ENCODE measurements at regions not wholly inside any gene's neighbourhood (a gene's known extent, or its start where the extent isn't known, plus 50 kb on each side); places are given as distances from the start of the nearest gene placed in this dataset.
"Not testable (repeated sequence)": the region's sequence is repeated elsewhere in the genome, so short reads cannot be mapped to it uniquely, and the experiment has no call there.

- TF ChIP-seq RNF2 (IDR thresholded peaks at IDR 0.05; ENCODE audit: borderline replicate concordance, low read depth): no peak
These were observed 258.3 kb upstream of the STXBP6 start (continued) for GRCh38 chr14:25308244-25308643.

GRCh38 chr14:25303934-25304333, 254.0 kb upstream of the STXBP6 start:
- TF ChIP-seq CHD4 (IDR thresholded peaks at IDR 0.05; ENCODE audit: borderline replicate concordance): no peak
- no peak for TF ChIP-seq KDM5A (IDR thresholded peaks at IDR 0.05)
- no peak for TF ChIP-seq E2F6 (IDR thresholded peaks at IDR 0.05; ENCODE audit: borderline replicate concordance, low read depth)
- TF ChIP-seq CBX2 (IDR thresholded peaks at IDR 0.05; ENCODE audit: borderline replicate concordance, low read depth): no peak
- TF ChIP-seq JUN (IDR thresholded peaks at IDR 0.05): no peak
- no peak for TF ChIP-seq REST (IDR thresholded peaks at IDR 0.05)
- TF ChIP-seq GATA3 (IDR thresholded peaks at IDR 0.05; ENCODE audit: borderline replicate concordance): no peak
- no peak for TF ChIP-seq RCOR1 (IDR thresholded peaks at IDR 0.05; ENCODE audit: low read depth, low read length)
- ATAC-seq: no peak
- Histone ChIP-seq H3K4me3 (no peak overlapping the region), H3K4me2 (no peak overlapping the region), H3K27ac (no peak overlapping the region), H3K9me3 (no peaks in the 10 kb centered on the region), H3K4me1 (no peaks in the 10 kb centered on the region)
- ChIA-PET CTCF (no interaction called here), POLR2A (no interaction called here)
- FAIRE-seq: no peak
- DNase-seq (ENCODE audit: low read depth in 1 of 2, low spot score in 1 of 2): no peak
- 6% methylated on average over 2 of the region's 2 CpGs for WGBS (ENCODE audit: missing lambda C conversion rate)

GRCh38 chr14:25298238-25298637, 248.3 kb upstream of the STXBP6 start:
- H3K4me1 ChIP-seq: no peaks in the 10 kb centered on the region
- DNase-seq (ENCODE audit: low read depth in 1 of 2, low spot score in 1 of 2) (no peak), FAIRE-seq (no peak), ATAC-seq (no peak)
- H3K4me2 ChIP-seq: no peak overlapping the region
- H3K4me3 ChIP-seq: no peak overlapping the region
- POLR2A ChIA-PET: no interaction called here
- H3K9me3 ChIP-seq: no peaks in the 10 kb centered on the region
- CTCF ChIA-PET: no interaction called here
- no peak overlapping the region for H3K27ac ChIP-seq
- TF ChIP-seq MAFK (IDR thresholded peaks at IDR 0.05; ENCODE audit: partially characterized antibody) (peak; percentile 76), SMC3 (IDR thresholded peaks at IDR 0.05) (no peak)

- POLR2A ChIA-PET; H3K9me3 ChIP-seq; H3K4me3 ChIP-seq; H3K27ac ChIP-seq; DNase-seq (ENCODE audit: low read depth in 1 of 2, low spot score in 1 of 2); FAIRE-seq; H3K4me1 ChIP-seq; H3K4me2 ChIP-seq; ATAC-seq: not testable (repeated sequence)
- 0% methylated on average over 1 of the region's 1 CpG for WGBS (ENCODE audit: missing lambda C conversion rate)
- CTCF ChIA-PET: interaction anchor here (1.6 kb wide), 1 partner anchor 63 kb away, joined by 4 read pairs; no protein-coding TSS in a partner anchor
These were observed 240.2 kb upstream of the STXBP6 start for GRCh38 chr14:25290154-25290553.

GRCh38 chr14:25274529-25274928, 224.6 kb upstream of the STXBP6 start:
- DNase-seq (ENCODE audit: low read depth in 1 of 2, low spot score in 1 of 2): no peak
- POLR2A ChIA-PET: no interaction called here
- Histone ChIP-seq H3K27ac (no peak overlapping the region), H3K4me1 (no peaks in the 10 kb centered on the region), H3K4me2 (no peak overlapping the region), H3K9me3 (no peaks in the 10 kb centered on the region), H3K4me3 (no peak overlapping the region)
- FAIRE-seq: no peak
- no peak for ATAC-seq
- 2% methylated on average over 2 of the region's 2 CpGs for WGBS (ENCODE audit: missing lambda C conversion rate)
- CTCF ChIA-PET: no interaction called here
- TF ChIP-seq MAFK (IDR thresholded peaks at IDR 0.05; ENCODE audit: partially characterized antibody): peak; percentile 33
- no peak for TF ChIP-seq HDAC2 (IDR thresholded peaks at IDR 0.05)
- TF ChIP-seq RAD21 (conservative IDR thresholded peaks at IDR 0.05 in 1 of 2, IDR thresholded peaks at IDR 0.05 in 1 of 2): no peak
- no peak for TF ChIP-seq RNF2 (IDR thresholded peaks at IDR 0.05; ENCODE audit: borderline replicate concordance, low read depth)
